Endothelial cell of umbilical vein (primary cell): ENCODE measurements at regions not wholly inside any gene's neighbourhood (a gene's known extent, or its start where the extent isn't known, plus 50 kb on each side); places are given as distances from the start of the nearest gene placed in this dataset.

Source experiments
- BruUV-seq: library from RNA; stranded (reverse); fragments of 400-500 nt; replicated peaks from 2 replicates; lab custom pipeline; 2021; lab: Mats Ljungman, UMichigan
- CTCF ChIA-PET: fragments of 300-600, 350-600 bp; sonication (Branson Sonifier 250); formaldehyde crosslinking; loops from one replicate; lab custom pipeline; 2021; ENCODE audit warnings: antibody characterized with exemption, inconsistent platforms; lab: Charles Lee
- POLR2A ChIA-PET: fragments of 300-600, 350-600 bp; sonication (Branson Sonifier 250); formaldehyde crosslinking; loops from one replicate; lab custom pipeline; 2021; ENCODE audit warnings: antibody characterized with exemption, inconsistent platforms; lab: Charles Lee
- DNase-seq: peaks from one replicate; pipeline ENCODE4 v3.0.0-alpha.2; 2011; ENCODE audit warnings: low read depth, low spot score
- FAIRE-seq: peaks from 2 replicates; lab custom pipeline; 2011; peaks lifted over from hg19 to GRCh38; lab: Jason Lieb, UNC
- H2AFZ ChIP-seq: 2 replicates; pipeline ENCODE4 v1.6.0; 2012; ENCODE audit warnings: low read depth, low read length, control low read depth, inconsistent platforms
- H3K27ac ChIP-seq: 2 replicates; pipeline ENCODE4 v1.5.1; 2011; ENCODE audit warnings: low read depth, mild to moderate bottlenecking, control low read depth, low read length, moderate library complexity; ENCODE audit not compliant: insufficient read depth
- H3K27me3 ChIP-seq, 2 experiments: 2 replicates each; pipeline versions ENCODE4 v1.6.0 to v1.6.1; 2011; ENCODE audit warnings: low read length in 2 of 2, mixed read lengths in 1 of 2; ENCODE audit not compliant: control insufficient read depth in 2 of 2, insufficient read depth in 2 of 2
- H3K36me3 ChIP-seq, 2 experiments: 2 replicates in 1 of 2; 3 replicates in 1 of 2; pipeline ENCODE4 v1.5.1; 2011; ENCODE audit warnings: low read length in 2 of 2, mild to moderate bottlenecking in 1 of 2, moderate library complexity in 1 of 2; ENCODE audit not compliant: control insufficient read depth in 2 of 2, insufficient read depth in 2 of 2; ENCODE audit errors: extremely low read depth in 1 of 2
- H3K4me1 ChIP-seq: 3 replicates; pipeline ENCODE4 v1.5.1; 2011; ENCODE audit warnings: mild to moderate bottlenecking, low read length; ENCODE audit not compliant: control insufficient read depth, insufficient read depth; ENCODE audit errors: extremely low read depth
- H3K4me2 ChIP-seq: 2 replicates; pipeline ENCODE4 v1.6.1; 2011; ENCODE audit warnings: low read length, control low read depth, mixed read lengths; ENCODE audit not compliant: insufficient read depth
- H3K4me3 ChIP-seq, 3 experiments: fragments of 200-600 bp in 1 of 3; sonication (generic), shearing (Covaris generic) in 1 of 3; replicated peaks in 1 of 3; 2 replicates each; pipeline ENCODE4 v1.5.1; 2011 to 2016; ENCODE audit warnings: control low read depth in 3 of 3, low read length in 3 of 3, mild to moderate bottlenecking in 2 of 3, inconsistent platforms in 1 of 3, low read depth in 1 of 3, moderate library complexity in 1 of 3; ENCODE audit not compliant: insufficient read depth in 1 of 3
- H3K79me2 ChIP-seq: 2 replicates; pipeline ENCODE4 v1.6.0; 2012; ENCODE audit warnings: low read length, inconsistent platforms; ENCODE audit not compliant: control insufficient read depth, insufficient read depth
- H3K9ac ChIP-seq: replicated peaks from 2 replicates; pipeline ENCODE3; 2011; ENCODE audit warnings: low read length, control low read depth; ENCODE audit not compliant: insufficient read depth; ENCODE audit errors: extremely low read depth
- H3K9me1 ChIP-seq: replicated peaks from 3 replicates; pipeline ENCODE4 v1.6.0; 2011; ENCODE audit warnings: mild to moderate bottlenecking, low read length; ENCODE audit not compliant: control insufficient read depth, insufficient read depth; ENCODE audit errors: extremely low read depth
- H3K9me3 ChIP-seq: replicated peaks from 2 replicates; pipeline ENCODE4 v1.5.1; 2012; ENCODE audit warnings: low read length, inconsistent platforms; ENCODE audit not compliant: control insufficient read depth, insufficient read depth
- H4K20me1 ChIP-seq: replicated peaks from 2 replicates; pipeline ENCODE3; 2011; ENCODE audit warnings: mild to moderate bottlenecking, low read length; ENCODE audit not compliant: control insufficient read depth, insufficient read depth; ENCODE audit errors: extremely low read depth
- CTCF ChIP-seq, 2 donors: IDR thresholded peaks; 1 replicate in 1 of 2; 2 replicates in 1 of 2; pipeline ENCODE4 v1.5.1; 2011; ENCODE audit warnings: low read length in 2 of 2, mild to moderate bottlenecking in 2 of 2, moderate library complexity in 2 of 2, control low read depth in 1 of 2, inconsistent platforms in 1 of 2, low read depth in 1 of 2; ENCODE audit not compliant: insufficient read depth in 1 of 2; ENCODE audit errors: extremely low read depth in 1 of 2
- EZH2 ChIP-seq: IDR thresholded peaks from 2 replicates; pipeline ENCODE4 v1.6.1; 2012; ENCODE audit warnings: borderline replicate concordance, low read depth, mild to moderate bottlenecking, moderate library complexity, low read length, inconsistent platforms; ENCODE audit not compliant: severe bottlenecking
- FOS ChIP-seq: IDR thresholded peaks from 2 replicates; pipeline ENCODE4 v1.6.1; 2011; ENCODE audit warnings: mild to moderate bottlenecking, low read length, moderate library complexity, borderline replicate concordance; ENCODE audit not compliant: insufficient read depth
- GATA2 ChIP-seq: IDR thresholded peaks from 2 replicates; pipeline ENCODE4 v1.7.0; 2011; ENCODE audit warnings: low read depth, mild to moderate bottlenecking, moderate library complexity, mixed read lengths, low read length; ENCODE audit not compliant: insufficient read length, insufficient read depth
- JUN ChIP-seq: IDR thresholded peaks from 2 replicates; pipeline ENCODE4 v1.6.1; 2011; ENCODE audit warnings: borderline replicate concordance, low read depth; ENCODE audit not compliant: insufficient read length, insufficient read depth
- MAX ChIP-seq: IDR thresholded peaks from 2 replicates; pipeline ENCODE4 v1.6.1; 2011; ENCODE audit not compliant: insufficient read depth, insufficient read length
- MYC ChIP-seq: IDR thresholded peaks from one replicate; pipeline ENCODE4 v1.6.1; 2011; ENCODE audit warnings: mild to moderate bottlenecking, low read depth, low read length
- POLR2A ChIP-seq: IDR thresholded peaks from 2 replicates; pipeline ENCODE4 v1.6.1; 2012; ENCODE audit warnings: low read depth, mild to moderate bottlenecking, control low read depth, low read length
- POLR2AphosphoS5 ChIP-seq: IDR thresholded peaks from 2 replicates; pipeline ENCODE4 v1.6.1; 2012; ENCODE audit warnings: low read depth, mild to moderate bottlenecking, control low read depth, low read length, moderate library complexity; ENCODE audit not compliant: insufficient read depth
- dilution Hi-C: fragments of 300-500 bp; cut with MboI; formaldehyde crosslinking; loops from one replicate; pipeline ENCODE4 v1.15.0; 2019; ENCODE audit warnings: low sequenced_read_pairs; ENCODE audit not compliant: extremely low pct_ligation_motif_present
- intact Hi-C: fragments of 100-400 bp; cut with micrococcal nuclease; formaldehyde crosslinking; loops from one replicate; pipeline ENCODE4 v1.10.0; 2022

- no peaks in the 10 kb centered on the region for H3K4me1 ChIP-seq
- FAIRE-seq, result no peak
- no peaks in the 10 kb centered on the region for H3K27me3 ChIP-seq
- BruUV-seq, result no TSS peak
- no peaks in the 10 kb centered on the region for H3K36me3 ChIP-seq
- ChIA-PET POLR2A (no interaction called here), CTCF (interaction anchor here (0.7 to 1.5 kb wide), 2 partner anchors 16 to 44 kb away, joined by 4 to 5 read pairs; no protein-coding TSS in a partner anchor)
- DNase-seq, result no peak
- dilution Hi-C loops, result no loop called here
- H3K9ac ChIP-seq, result no peak overlapping the region
- intact Hi-C loops, result no loop called here
- no peaks in the 10 kb centered on the region for H3K9me1 ChIP-seq
- H2AFZ ChIP-seq, result no peak overlapping the region
- no peak overlapping the region for H3K4me3 ChIP-seq
- H3K79me2 ChIP-seq, result no peaks in the 10 kb centered on the region
- H3K27ac ChIP-seq, result no peak overlapping the region
- TF ChIP-seq MYC, result no peak
- TF ChIP-seq MAX, result no peak
- no peak for TF ChIP-seq CTCF (IDR thresholded peaks at IDR 0.05; ENCODE audit: extremely low read depth in 1 of 2, insufficient read depth in 1 of 2, low read depth in 1 of 2, low read length in 2 of 2)
- no peak for TF ChIP-seq POLR2A
- TF ChIP-seq GATA2, result no peak
- no peak for TF ChIP-seq FOS
- no peak for TF ChIP-seq JUN
- no peak for TF ChIP-seq EZH2
- no peak for TF ChIP-seq POLR2AphosphoS5
- no peaks in the 10 kb centered on the region for H3K9me3 ChIP-seq
- no peak overlapping the region for H3K4me2 ChIP-seq
- no peaks in the 10 kb centered on the region for H4K20me1 ChIP-seq
These were observed 85.2 kb upstream of the ALDH1A1 start for GRCh38 chr9:73038089-73038509.
